H1 (cell line): ENCODE measurements at regions not wholly inside any gene's neighbourhood (a gene's known extent, or its start where the extent isn't known, plus 50 kb on each side); places are given as distances from the start of the nearest gene placed in this dataset.

Source experiments
- CTCF ChIA-PET: fragments of 300-600 bp; sonication (Branson Sonifier 250); formaldehyde crosslinking; loops from one replicate; lab custom pipeline; 2021; ENCODE audit not compliant: partially characterized antibody; lab: Charles Lee
- POLR2A ChIA-PET: fragments of 300-600 bp; sonication (Branson Sonifier 250); formaldehyde crosslinking; loops from one replicate; lab custom pipeline; 2021; ENCODE audit warnings: inconsistent platforms; ENCODE audit not compliant: partially characterized antibody; lab: Charles Lee
- DNase-seq, 2 experiments: peaks; one replicate each; pipeline versions ENCODE4 v3.0.0 to v3.0.0-alpha.2; 2010 to 2022; ENCODE audit warnings: low spot score in 2 of 2, low read depth in 1 of 2, mixed read lengths in 1 of 2
- FAIRE-seq: peaks from 2 replicates; lab custom pipeline; 2011; peaks lifted over from hg19 to GRCh38; lab: Jason Lieb, UNC
- H2AFZ ChIP-seq: 2 replicates; pipeline ENCODE4 v1.8.1; 2012; ENCODE audit warnings: low read length, inconsistent platforms
- H2AK5ac ChIP-seq: 2 replicates; pipeline ENCODE4 v1.6.1; 2013; ENCODE audit warnings: low read depth, low read length
- H2BK120ac ChIP-seq: replicated peaks from 2 replicates; pipeline ENCODE3; 2013; ENCODE audit warnings: low read depth, low read length, inconsistent platforms
- H2BK12ac ChIP-seq: 2 replicates; pipeline ENCODE4 v1.6.1; 2013; ENCODE audit warnings: low read depth, low read length
- H2BK15ac ChIP-seq: 2 replicates; pipeline ENCODE4 v1.6.1; 2013; ENCODE audit warnings: low read length
- H2BK20ac ChIP-seq: 2 replicates; pipeline ENCODE4 v1.6.1; 2013; ENCODE audit warnings: low read length
- H2BK5ac ChIP-seq: 2 replicates; pipeline ENCODE4 v1.6.1; 2013; ENCODE audit warnings: low read depth, low read length
- H3K14ac ChIP-seq: 2 replicates; pipeline ENCODE4 v1.6.1; 2013; ENCODE audit warnings: inconsistent platforms; ENCODE audit not compliant: insufficient read length
- H3K18ac ChIP-seq: 2 replicates; pipeline ENCODE4 v1.6.1; 2013; ENCODE audit warnings: low read length; ENCODE audit errors: extremely low read depth
- H3K23ac ChIP-seq: 2 replicates; pipeline ENCODE4 v1.6.1; 2013; ENCODE audit warnings: inconsistent platforms; ENCODE audit not compliant: insufficient read length
- H3K23me2 ChIP-seq: 2 replicates; pipeline ENCODE4 v1.6.1; 2013; ENCODE audit warnings: low read depth, low read length
- H3K27ac ChIP-seq: 2 replicates; pipeline ENCODE4 v1.6.1; 2011; ENCODE audit warnings: low read depth, low read length, inconsistent platforms
- H3K27me3 ChIP-seq, 4 experiments: replicated peaks in 1 of 4; 1 replicate in 1 of 4; 2 replicates in 3 of 4; pipeline versions ENCODE4 v1.6.1 to v1.8.1; 2011 to 2013; ENCODE audit warnings: low read length in 3 of 4, mild to moderate bottlenecking in 3 of 4, inconsistent platforms in 2 of 4, mixed read lengths in 2 of 4, moderate library complexity in 1 of 4; ENCODE audit not compliant: control insufficient read depth in 3 of 4, insufficient read depth in 3 of 4; ENCODE audit errors: extremely low read depth in 1 of 4
- H3K36me3 ChIP-seq, 4 experiments: 2 replicates each; pipeline versions ENCODE4 v1.6.1 to v1.8.1; 2011 to 2013; ENCODE audit warnings: mild to moderate bottlenecking in 4 of 4, low read length in 3 of 4, moderate library complexity in 2 of 4, control low read depth in 1 of 4, inconsistent platforms in 1 of 4; ENCODE audit not compliant: insufficient read depth in 4 of 4, control insufficient read depth in 2 of 4
- H3K4ac ChIP-seq: replicated peaks from 2 replicates; pipeline ENCODE3; 2013; ENCODE audit warnings: low read length, low read depth, mixed read lengths, inconsistent platforms; ENCODE audit not compliant: insufficient read length
- H3K4me1 ChIP-seq, 4 experiments: replicated peaks in 1 of 4; 1 replicate in 1 of 4; 2 replicates in 3 of 4; pipeline versions ENCODE4 v1.6.1 to v1.8.1; 2011 to 2013; ENCODE audit warnings: low read length in 3 of 4, inconsistent platforms in 2 of 4, mixed read lengths in 1 of 4; ENCODE audit not compliant: insufficient read depth in 4 of 4, control insufficient read depth in 3 of 4
- H3K4me2 ChIP-seq, 2 experiments: 2 replicates each; pipeline versions ENCODE4 v1.6.1 to v1.8.1; 2011 to 2013; ENCODE audit warnings: low read depth in 2 of 2, low read length in 2 of 2, control low read depth in 1 of 2, inconsistent platforms in 1 of 2, mild to moderate bottlenecking in 1 of 2; ENCODE audit not compliant: insufficient read depth in 1 of 2
- H3K4me3 ChIP-seq, 4 experiments: fragments of 200-600, 300-600 bp in 1 of 4; sonication (generic), shearing (Covaris generic), sonication (Bioruptor Twin) in 1 of 4; 2 replicates each; pipeline versions ENCODE4 v1.5.1 to v1.8.1; 2011 to 2016; ENCODE audit warnings: low read length in 4 of 4, low read depth in 3 of 4, control low read depth in 2 of 4, inconsistent platforms in 2 of 4, mild to moderate bottlenecking in 2 of 4, mixed read lengths in 1 of 4, moderate library complexity in 1 of 4; ENCODE audit not compliant: insufficient read depth in 2 of 4; ENCODE audit errors: extremely low read depth in 1 of 4
- H3K56ac ChIP-seq: replicated peaks from 2 replicates; pipeline ENCODE3; 2013; ENCODE audit warnings: low read depth, mild to moderate bottlenecking, mixed read lengths, low read length, inconsistent platforms; ENCODE audit not compliant: insufficient read length
- H3K79me1 ChIP-seq: 2 replicates; pipeline ENCODE4 v1.6.1; 2013; ENCODE audit warnings: low read depth, low read length, control low read depth
- H3K79me2 ChIP-seq, 2 experiments: 2 replicates each; pipeline versions ENCODE4 v1.6.1 to v1.8.1; 2012 to 2013; ENCODE audit warnings: low read length in 2 of 2, mild to moderate bottlenecking in 2 of 2, inconsistent platforms in 1 of 2; ENCODE audit not compliant: insufficient read depth in 2 of 2, control insufficient read depth in 1 of 2
- H3K9ac ChIP-seq, 4 experiments: replicated peaks in 1 of 4; 1 replicate in 1 of 4; 2 replicates in 3 of 4; pipeline versions ENCODE4 v1.6.1 to v1.8.1; 2011 to 2013; ENCODE audit warnings: low read depth in 3 of 4, low read length in 3 of 4, control low read depth in 2 of 4, mild to moderate bottlenecking in 2 of 4, moderate library complexity in 2 of 4, inconsistent platforms in 1 of 4; ENCODE audit errors: extremely low read depth in 1 of 4
- H3K9me3 ChIP-seq, 2 experiments: 2 replicates each; pipeline versions ENCODE4 v1.6.1 to v1.8.1; 2012 to 2013; ENCODE audit warnings: mild to moderate bottlenecking in 2 of 2, moderate library complexity in 2 of 2, control low read depth in 1 of 2, inconsistent platforms in 1 of 2, low read depth in 1 of 2, low read length in 1 of 2, mixed read lengths in 1 of 2; ENCODE audit not compliant: insufficient read depth in 2 of 2
- H4K20me1 ChIP-seq, 2 experiments: replicated peaks in 1 of 2; 2 replicates each; pipeline versions ENCODE3 to v1.8.1; 2011 to 2013; ENCODE audit warnings: inconsistent platforms in 2 of 2, low read length in 2 of 2, mild to moderate bottlenecking in 1 of 2; ENCODE audit not compliant: insufficient read depth in 2 of 2, control insufficient read depth in 1 of 2
- H4K5ac ChIP-seq: 2 replicates; pipeline ENCODE4 v1.6.1; 2013; ENCODE audit warnings: low read length, low read depth, mixed read lengths, inconsistent platforms; ENCODE audit not compliant: insufficient read length
- H4K8ac ChIP-seq: 2 replicates; pipeline ENCODE4 v1.8.0; 2013; ENCODE audit warnings: mild to moderate bottlenecking, moderate library complexity, low read length, inconsistent platforms; ENCODE audit not compliant: insufficient read depth; ENCODE audit errors: extremely low read depth
- H4K91ac ChIP-seq: replicated peaks from 2 replicates; pipeline ENCODE3; 2013; ENCODE audit warnings: low read length, mixed read lengths, inconsistent platforms; ENCODE audit not compliant: insufficient read length
- RBBP5 ChIP-seq: IDR thresholded peaks from 2 replicates; pipeline ENCODE4 v1.7.1; 2012; ENCODE audit warnings: low read depth, mild to moderate bottlenecking, inconsistent platforms, low read length, moderate library complexity, borderline replicate concordance
- SRF ChIP-seq: IDR thresholded peaks from 2 replicates; pipeline ENCODE4 v1.6.1; 2011; ENCODE audit warnings: mild to moderate bottlenecking, low read depth, low read length, moderate library complexity
- WGBS, 2 experiments: shearing (Covaris generic) in 1 of 2; methylation state at CpG; one replicate each; pipeline versions ENCODE4 v1.1.6 to v1.1.7; 2013 to 2015; ENCODE audit warnings: low lambda C conversion rate in 2 of 2, mixed read lengths in 2 of 2, inconsistent platforms in 1 of 2, low coverage in 1 of 2, missing lambda C conversion rate in 1 of 2; ENCODE audit not compliant: insufficient replicate concordance in 2 of 2, insufficient coverage in 1 of 2, insufficient read length in 1 of 2; ENCODE audit errors: extremely low coverage in 1 of 2, missing lambda C conversion rate in 1 of 2; 5-methylcytosine and 5-hydroxymethylcytosine counted together

DNA sequence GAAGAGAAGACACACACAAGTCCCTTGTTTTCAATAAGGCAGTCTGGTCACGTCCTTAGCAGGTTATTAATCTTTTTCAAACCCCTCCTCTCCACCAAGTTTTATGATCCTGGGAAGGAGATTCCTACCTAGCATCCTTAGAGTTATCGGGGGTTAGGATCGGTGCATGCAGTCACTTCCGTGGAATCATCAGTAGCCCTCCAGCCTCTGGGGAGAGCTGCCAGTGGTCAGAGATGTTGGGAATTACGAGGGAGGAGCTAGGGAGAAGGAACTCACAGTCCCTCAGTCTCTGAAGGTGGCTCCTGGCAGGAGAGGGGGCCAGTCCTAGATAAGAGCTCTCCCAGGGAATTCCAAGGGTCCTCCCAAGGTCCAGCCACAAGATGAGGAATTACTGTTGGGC is 57.7 kb upstream of the ATP5PO start:
- Histone ChIP-seq H3K4me2 (no peak overlapping the region), H2BK15ac (no peak overlapping the region), H3K79me2 (no peaks in the 10 kb centered on the region), H3K27me3 (no peaks in the 10 kb centered on the region), H3K36me3 (no peaks in the 10 kb centered on the region; a peak in 2 of 8 replicates), H3K4ac (no peak overlapping the region), H3K4me1 (peaks cover 3 to 15% (median 10%) of the 10 kb centered on the region in 4 experiments; a peak in 6 of 7 replicates), H2AK5ac (no peak overlapping the region), H3K23ac (no peak overlapping the region), H3K23me2 (no peaks in the 10 kb centered on the region; the same call in 1 of the 2 replicates), H3K14ac (no peak overlapping the region), H3K79me1 (no peaks in the 10 kb centered on the region), H4K91ac (no peak overlapping the region), H2BK20ac (no peak overlapping the region), H3K18ac (no peak overlapping the region), H2BK120ac (no peak overlapping the region), H3K9me3 (no peaks in the 10 kb centered on the region), H4K20me1 (no peaks in the 10 kb centered on the region), H4K5ac (no peak overlapping the region), H2BK12ac (no peak overlapping the region), H3K4me3 (no peak overlapping the region), H3K9ac (no peak overlapping the region), H2BK5ac (no peak overlapping the region), H3K27ac (no peak overlapping the region), H2AFZ (no peak overlapping the region), H3K56ac (no peak overlapping the region), H4K8ac (no peak overlapping the region)
- POLR2A ChIA-PET = interaction anchor here (0.7 to 2.7 kb wide), 5 partner anchors 11 to 42 kb away, joined by 4 to 7 read pairs (median 4); no protein-coding TSS in a partner anchor
- FAIRE-seq = no peak
- WGBS, 2 experiments = 77% methylated on average over 5 of the region's 5 CpGs; no CpG with 5 or more reads in 1 of the 2 experiments
- no peak for TF ChIP-seq SRF
- no peak for TF ChIP-seq RBBP5
- CTCF ChIA-PET = interaction anchor here (1.0 to 1.6 kb wide), 2 partner anchors 9 to 49 kb away, joined by 3 to 9 read pairs; no protein-coding TSS in a partner anchor
- DNase-seq = peak in 1 of 2 experiments; percentile 39
